Mesendoderm (in vitro differentiated cells): ENCODE measurements at regions not wholly inside any gene's neighbourhood (a gene's known extent, or its start where the extent isn't known, plus 50 kb on each side); places are given as distances from the start of the nearest gene placed in this dataset.

Source experiments
- DNase-seq: peaks from one replicate; pipeline ENCODE4 v3.0.0; 2013
- H2AK5ac ChIP-seq: 2 replicates; pipeline ENCODE4 v1.6.1; 2013; ENCODE audit warnings: low read length, inconsistent platforms
- H2BK120ac ChIP-seq: 2 replicates; pipeline ENCODE4 v1.6.1; 2013; ENCODE audit warnings: low read depth, mild to moderate bottlenecking, low read length, moderate library complexity, mixed read lengths
- H2BK15ac ChIP-seq: replicated peaks from 2 replicates; pipeline ENCODE4 v1.6.1; 2013; ENCODE audit warnings: low read depth, mild to moderate bottlenecking, moderate library complexity
- H2BK5ac ChIP-seq: 2 replicates; pipeline ENCODE4 v1.6.1; 2013; ENCODE audit warnings: low read length, inconsistent platforms
- H3K18ac ChIP-seq: 2 replicates; pipeline ENCODE4 v1.6.1; 2013; ENCODE audit warnings: mild to moderate bottlenecking, low read length, mixed read lengths
- H3K23ac ChIP-seq: one replicate; pipeline ENCODE4 v1.6.1; 2013; ENCODE audit warnings: low read length
- H3K27ac ChIP-seq: 2 replicates; pipeline ENCODE4 v1.5.1; 2013; ENCODE audit warnings: low read depth, mild to moderate bottlenecking, inconsistent platforms, low read length, moderate library complexity
- H3K27me3 ChIP-seq: 2 replicates; pipeline ENCODE4 v1.6.1; 2013; ENCODE audit warnings: low read length, control low read depth, mild to moderate bottlenecking, inconsistent platforms; ENCODE audit not compliant: insufficient read depth, poor library complexity
- H3K36me3 ChIP-seq: 2 replicates; pipeline ENCODE4 v1.6.1; 2013; ENCODE audit warnings: low read length, inconsistent platforms; ENCODE audit not compliant: control insufficient read depth, insufficient read depth
- H3K4ac ChIP-seq: one replicate; pipeline ENCODE4 v1.6.1; 2013; ENCODE audit warnings: low read depth, mild to moderate bottlenecking, low read length, moderate library complexity
- H3K4me1 ChIP-seq: 2 replicates; pipeline ENCODE4 v1.6.1; 2013; ENCODE audit warnings: low read depth, low read length, inconsistent platforms; ENCODE audit not compliant: control insufficient read depth
- H3K4me2 ChIP-seq: 2 replicates; pipeline ENCODE4 v1.6.1; 2013; ENCODE audit warnings: low read length
- H3K4me3 ChIP-seq: 2 replicates; pipeline ENCODE4 v1.5.1; 2013; ENCODE audit warnings: mild to moderate bottlenecking, low read length
- H3K56ac ChIP-seq: one replicate; pipeline ENCODE4 v1.6.1; 2013; ENCODE audit warnings: low read length
- H3K79me1 ChIP-seq: 2 replicates; pipeline ENCODE4 v1.6.1; 2013; ENCODE audit warnings: low read length, inconsistent platforms
- H3K79me2 ChIP-seq: 2 replicates; pipeline ENCODE4 v1.6.1; 2013; ENCODE audit warnings: mild to moderate bottlenecking, low read length; ENCODE audit not compliant: control insufficient read depth, insufficient read depth
- H3K9ac ChIP-seq: 2 replicates; pipeline ENCODE4 v1.6.1; 2013; ENCODE audit warnings: low read length, inconsistent platforms
- H4K5ac ChIP-seq: one replicate; pipeline ENCODE4 v1.6.1; 2013; ENCODE audit warnings: low read length
- H4K8ac ChIP-seq: one replicate; pipeline ENCODE4 v1.6.1; 2013; ENCODE audit warnings: low read depth, mild to moderate bottlenecking, control low read depth, low read length, moderate library complexity
- WGBS: extraction: QIAGEN DNeasy Blood & Tissue Kit; methylation state at CpG from one replicate; pipeline ENCODE4 v1.1.7; 2013; ENCODE audit warnings: low lambda C conversion rate, missing lambda C conversion rate; ENCODE audit not compliant: insufficient coverage; ENCODE audit errors: extremely low coverage; 5-methylcytosine and 5-hydroxymethylcytosine counted together

DNA sequence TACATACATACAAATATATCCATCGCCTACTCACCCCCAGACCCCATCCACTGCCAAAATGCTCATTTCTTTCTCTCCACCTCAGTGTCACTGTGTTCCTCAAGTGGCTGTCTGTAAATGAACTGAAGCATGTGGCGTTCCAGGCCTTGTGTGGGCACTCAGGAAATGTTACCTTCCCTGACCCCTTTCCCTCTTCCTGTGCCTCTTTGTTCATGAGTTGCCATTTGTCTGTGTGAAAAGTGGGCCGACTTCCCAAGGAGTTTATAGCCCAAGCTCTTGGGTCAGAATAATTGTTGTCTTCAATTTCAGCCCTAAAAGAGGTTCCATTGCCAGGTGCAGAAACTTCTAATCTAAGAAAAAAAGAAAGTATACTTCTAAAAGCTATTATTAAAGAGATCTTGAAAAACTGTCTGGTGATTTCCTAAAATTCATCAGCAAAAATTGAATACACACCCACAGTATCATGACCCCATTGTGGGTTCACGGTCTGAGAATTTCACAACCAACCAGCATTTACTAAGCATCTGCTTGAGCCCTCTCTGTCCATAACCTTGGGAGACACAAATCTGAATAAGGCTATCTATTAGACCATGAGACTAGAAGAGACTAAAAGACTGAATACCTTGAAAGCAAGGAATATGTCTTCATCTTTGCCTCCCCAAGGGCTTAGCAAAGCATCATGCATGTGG, 201.4 kb upstream of the EEA1 start:
- Histone ChIP-seq H2BK15ac (no peak overlapping the region), H3K27ac (no peak overlapping the region), H2BK120ac (no peak overlapping the region), H3K4me2 (no peak overlapping the region), H2AK5ac (no peak overlapping the region), H3K27me3 (no peaks in the 10 kb centered on the region), H3K18ac (no peak overlapping the region), H4K5ac (no peak overlapping the region), H3K4ac (no peak overlapping the region), H4K8ac (no peak overlapping the region), H3K4me1 (no peaks in the 10 kb centered on the region), H3K79me1 (no peaks in the 10 kb centered on the region), H3K56ac (no peak overlapping the region), H2BK5ac (no peak overlapping the region), H3K4me3 (no peak overlapping the region), H3K23ac (no peak overlapping the region), H3K9ac (no peak overlapping the region), H3K36me3 (no peaks in the 10 kb centered on the region), H3K79me2 (no peaks in the 10 kb centered on the region)
- no peak for DNase-seq
- WGBS = no CpG with 5 or more reads among the region's 4 CpGs

GRCh38 chr12:93133361-93133760, 204.3 kb upstream of the EEA1 start:
- Histone ChIP-seq H3K27me3 (no peaks in the 10 kb centered on the region), H2BK5ac (no peak overlapping the region), H3K18ac (no peak overlapping the region), H2BK15ac (no peak overlapping the region), H3K9ac (no peak overlapping the region), H3K56ac (no peak overlapping the region), H2AK5ac (no peak overlapping the region), H3K36me3 (no peaks in the 10 kb centered on the region), H3K23ac (no peak overlapping the region), H3K79me2 (no peaks in the 10 kb centered on the region), H3K27ac (no peak overlapping the region), H3K4me1 (peaks cover 2% of the 10 kb centered on the region), H3K4me2 (no peak overlapping the region), H4K8ac (no peak overlapping the region), H2BK120ac (no peak overlapping the region), H4K5ac (no peak overlapping the region), H3K4me3 (no peak overlapping the region), H3K4ac (no peak overlapping the region), H3K79me1 (no peaks in the 10 kb centered on the region)
- no CpG with 5 or more reads among the region's 5 CpGs for WGBS
- no peak for DNase-seq

DNA sequence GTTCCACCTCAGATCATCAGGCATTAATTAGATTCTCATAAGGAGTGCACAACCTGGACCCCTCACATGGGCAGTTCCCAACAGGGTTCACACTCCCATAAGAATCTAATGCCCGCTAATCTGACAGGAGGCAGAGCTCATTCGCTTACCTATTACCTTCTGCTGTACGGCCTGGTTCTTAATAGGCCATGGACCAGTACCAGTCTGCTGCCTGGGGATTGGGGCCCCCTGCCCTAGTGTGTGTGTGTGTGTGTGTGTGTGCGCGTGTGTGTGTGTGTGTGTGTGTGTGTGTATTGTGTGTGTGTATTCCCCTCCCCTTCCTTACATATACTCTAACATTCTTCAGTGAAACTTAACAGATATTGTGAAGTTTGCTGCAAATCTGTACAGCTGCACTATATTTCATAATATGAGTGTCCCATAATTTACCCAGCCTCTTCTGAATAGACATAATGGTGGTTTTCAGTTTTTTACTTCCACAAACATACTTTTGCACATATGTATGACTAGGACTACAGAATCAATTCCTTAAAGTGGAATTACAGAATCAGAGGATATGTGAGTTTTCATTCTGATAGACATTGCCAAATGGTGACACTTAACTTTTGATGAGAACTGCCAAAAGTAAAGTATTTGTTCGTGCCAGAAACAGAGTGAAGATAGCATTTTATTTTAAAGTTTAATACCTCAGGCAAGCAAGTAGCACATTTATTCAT, 205.2 kb upstream of the EEA1 start:
- Histone ChIP-seq H3K79me1 (no peaks in the 10 kb centered on the region), H3K23ac (no peak overlapping the region), H3K27ac (no peak overlapping the region), H4K5ac (no peak overlapping the region), H3K27me3 (no peaks in the 10 kb centered on the region), H3K4me1 (peaks cover 2% of the 10 kb centered on the region), H2BK5ac (no peak overlapping the region), H2BK15ac (no peak overlapping the region), H3K4ac (no peak overlapping the region), H3K79me2 (no peaks in the 10 kb centered on the region), H3K36me3 (no peaks in the 10 kb centered on the region), H3K4me3 (no peak overlapping the region), H4K8ac (no peak overlapping the region), H2AK5ac (no peak overlapping the region), H3K4me2 (no peak overlapping the region), H2BK120ac (no peak overlapping the region), H3K18ac (no peak overlapping the region), H3K56ac (no peak overlapping the region), H3K9ac (no peak overlapping the region)
- DNase-seq = no peak
- WGBS = no CpG with 5 or more reads among the region's 6 CpGs

- Histone ChIP-seq H3K9ac (no peak overlapping the region), H3K18ac (peak overlapping the region; percentile 18), H2AK5ac (no peak overlapping the region), H3K27ac (no peak overlapping the region), H3K23ac (no peak overlapping the region), H2BK120ac (no peak overlapping the region), H3K79me2 (no peaks in the 10 kb centered on the region), H2BK15ac (no peak overlapping the region), H3K4me1 (peaks cover 2% of the 10 kb centered on the region), H3K27me3 (no peaks in the 10 kb centered on the region), H3K79me1 (no peaks in the 10 kb centered on the region), H3K56ac (no peak overlapping the region), H3K4me2 (no peak overlapping the region), H3K4ac (no peak overlapping the region), H4K5ac (no peak overlapping the region), H3K36me3 (no peaks in the 10 kb centered on the region), H3K4me3 (no peak overlapping the region), H4K8ac (no peak overlapping the region), H2BK5ac (no peak overlapping the region)
- DNase-seq = no peak
- WGBS = no CpG with 5 or more reads among the region's 3 CpGs
Observed at GRCh38 chr12:93134893-93135285, 205.8 kb upstream of the EEA1 start.

GRCh38 chr12:93135286-93136239, 206.5 kb upstream of the EEA1 start:
- H2AK5ac ChIP-seq = no peak overlapping the region
- peak overlapping the region; percentile 18 for H3K18ac ChIP-seq
- H3K4me3 ChIP-seq = no peak overlapping the region
- H3K9ac ChIP-seq = no peak overlapping the region
- no peaks in the 10 kb centered on the region for H3K79me2 ChIP-seq
- DNase-seq = no peak
- no peak overlapping the region for H3K23ac ChIP-seq
- no peak overlapping the region for H3K27ac ChIP-seq
- peaks cover 2% of the 10 kb centered on the region for H3K4me1 ChIP-seq
- H3K4me2 ChIP-seq = no peak overlapping the region
- H3K56ac ChIP-seq = no peak overlapping the region
- H3K27me3 ChIP-seq = no peaks in the 10 kb centered on the region
- H2BK5ac ChIP-seq = no peak overlapping the region
- H3K79me1 ChIP-seq = no peaks in the 10 kb centered on the region
- H4K5ac ChIP-seq = no peak overlapping the region
- H2BK120ac ChIP-seq = no peak overlapping the region
- H3K36me3 ChIP-seq = no peaks in the 10 kb centered on the region
- no peak overlapping the region for H2BK15ac ChIP-seq
- WGBS = no CpG with 5 or more reads among the region's 6 CpGs
- peak overlapping the region; percentile 10 for H3K4ac ChIP-seq
- H4K8ac ChIP-seq = no peak overlapping the region
